PFSK-1 (cell line): ENCODE measurements at regions not wholly inside any gene's neighbourhood (a gene's known extent, or its start where the extent isn't known, plus 50 kb on each side); places are given as distances from the start of the nearest gene placed in this dataset.

ENCODE experiments used
- FOXP2 ChIP-seq: optimal IDR thresholded peaks from 2 replicates; pipeline ENCODE3; 2011; ENCODE audit warnings: borderline replicate concordance, control low read depth, inconsistent platforms; ENCODE audit not compliant: insufficient read depth; ENCODE audit errors: extremely low read length, extremely low read depth
- POLR2AphosphoS5 ChIP-seq: IDR thresholded peaks from 2 replicates; pipeline ENCODE4 v1.6.1; 2012; ENCODE audit warnings: low read depth, mild to moderate bottlenecking, control low read depth, low read length, moderate library complexity
- REST ChIP-seq, 2 experiments: IDR thresholded peaks; 2 replicates each; pipeline versions ENCODE4 v1.6.1 to v1.8.0; 2011 to 2012; ENCODE audit warnings: low read depth in 2 of 2, low read length in 2 of 2, control low read depth in 1 of 2, inconsistent platforms in 1 of 2, mild to moderate bottlenecking in 1 of 2, moderate library complexity in 1 of 2; ENCODE audit not compliant: insufficient read depth in 1 of 2
- SIN3A ChIP-seq: IDR thresholded peaks from 2 replicates; pipeline ENCODE4 v1.6.1; 2012; ENCODE audit warnings: mild to moderate bottlenecking, low read length, moderate library complexity, borderline replicate concordance; ENCODE audit not compliant: insufficient read depth
- TAF1 ChIP-seq: IDR thresholded peaks from 2 replicates; pipeline ENCODE4 v1.6.1; 2012; ENCODE audit warnings: low read length, control low read depth, borderline replicate concordance; ENCODE audit not compliant: insufficient read depth

GRCh38 chr11:57899378-57899777 is 124.3 kb upstream of the OR9Q1 start:
- TF ChIP-seq POLR2AphosphoS5 (no peak), FOXP2 (no peak)

GRCh38 chr11:57900320-57900719 is 123.4 kb upstream of the OR9Q1 start:
- TF ChIP-seq POLR2AphosphoS5 = no peak
- no peak for TF ChIP-seq TAF1
- no peak for TF ChIP-seq REST (IDR thresholded peaks at IDR 0.05; ENCODE audit: insufficient read depth in 1 of 2, low read depth in 2 of 2, low read length in 2 of 2)
- no peak for TF ChIP-seq SIN3A
- TF ChIP-seq FOXP2 = no peak

- no peak for TF ChIP-seq POLR2AphosphoS5
Observed at GRCh38 chr11:57901278-57901677, 122.4 kb upstream of the OR9Q1 start.

- no peak for TF ChIP-seq POLR2AphosphoS5
Observed at GRCh38 chr11:57901756-57902155, 121.9 kb upstream of the OR9Q1 start.

GRCh38 chr11:57903011-57903410 is 120.7 kb upstream of the OR9Q1 start:
- TF ChIP-seq POLR2AphosphoS5 (no peak), TAF1 (no peak), FOXP2 (no peak), REST (IDR thresholded peaks at IDR 0.05; ENCODE audit: insufficient read depth in 1 of 2, low read depth in 2 of 2, low read length in 2 of 2) (no peak), SIN3A (no peak)

GRCh38 chr11:57903441-57904123 is 120.1 kb upstream of the OR9Q1 start:
- TF ChIP-seq SIN3A (no peak), REST (IDR thresholded peaks at IDR 0.05; ENCODE audit: insufficient read depth in 1 of 2, low read depth in 2 of 2, low read length in 2 of 2) (no peak), FOXP2 (no peak), POLR2AphosphoS5 (no peak), TAF1 (no peak)

- TF ChIP-seq POLR2AphosphoS5 (no peak), FOXP2 (no peak), TAF1 (no peak), REST (IDR thresholded peaks at IDR 0.05; ENCODE audit: insufficient read depth in 1 of 2, low read depth in 2 of 2, low read length in 2 of 2) (no peak), SIN3A (no peak)
Observed at GRCh38 chr11:57904376-57904775, 119.3 kb upstream of the OR9Q1 start.
